ENCODE measurements at regions not wholly inside any gene's neighbourhood (a gene's known extent, or its start where the extent isn't known, plus 50 kb on each side); places are given as distances from the start of the nearest gene placed in this dataset.

- no peak overlapping the region for H3K4me3 ChIP-seq
- no peak for ATAC-seq
These were observed 167.5 kb upstream of the SRRM4 start for GRCh38 chr12:118813778-118814357.

GRCh38 chr12:118816296-118816695 lies 165.0 kb upstream of the SRRM4 start:
- ATAC-seq (no peak), DNase-seq (no peak)
- Histone ChIP-seq H3K27me3 (peaks cover 4% of the 10 kb centered on the region), H3K27ac (no peak overlapping the region), H3K36me3 (no peaks in the 10 kb centered on the region), H3K4me1 (no peaks in the 10 kb centered on the region), H3K4me3 (no peak overlapping the region), H3K9me3 (no peaks in the 10 kb centered on the region)
- intact Hi-C loops (cut with DNase I) = no loop called here
- no peak for TF ChIP-seq CTCF (IDR thresholded peaks at IDR 0.05)

More at GRCh38 chr12:118813778-118814357, 167.5 kb upstream of the SRRM4 start:
- Histone ChIP-seq H3K27ac (no peak overlapping the region), H3K9me3 (no peaks in the 10 kb centered on the region), H3K27me3 (peaks cover 4% of the 10 kb centered on the region), H3K4me1 (no peaks in the 10 kb centered on the region), H3K36me3 (no peaks in the 10 kb centered on the region)
- DNase-seq = no peak
- TF ChIP-seq CTCF (IDR thresholded peaks at IDR 0.05) = no peak
- intact Hi-C loops (cut with DNase I) = no loop called here

- Histone ChIP-seq H3K4me3 (no peak overlapping the region), H3K4me1 (no peaks in the 10 kb centered on the region), H3K27me3 (peaks cover 4% of the 10 kb centered on the region), H3K27ac (no peak overlapping the region), H3K36me3 (no peaks in the 10 kb centered on the region), H3K9me3 (no peaks in the 10 kb centered on the region)
- DNase-seq = no peak
- TF ChIP-seq CTCF (IDR thresholded peaks at IDR 0.05) = no peak
- no peak for ATAC-seq
- intact Hi-C loops (cut with DNase I) = no loop called here
These were observed 159.9 kb upstream of the SRRM4 start for GRCh38 chr12:118821386-118821925.

DNA sequence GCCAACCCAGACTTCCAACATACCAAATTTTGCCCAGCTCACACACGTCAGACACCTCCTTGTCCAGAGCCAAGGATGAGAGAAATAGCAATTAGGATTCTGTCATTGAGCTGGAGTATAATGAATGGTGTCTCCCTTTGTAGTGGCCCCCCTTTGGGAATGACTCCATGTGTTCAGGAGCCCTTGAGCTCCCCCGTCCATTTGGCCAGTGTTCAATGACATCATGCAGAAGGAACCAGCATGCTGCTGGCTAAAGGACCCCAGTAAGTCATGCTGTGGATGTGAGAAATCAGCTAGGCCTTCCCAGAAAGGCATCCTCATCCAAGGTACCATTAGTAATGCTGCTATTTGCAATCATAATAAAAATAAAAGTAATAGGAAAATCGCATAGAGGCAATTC lies 158.8 kb upstream of the SRRM4 start:
- Histone ChIP-seq H3K27ac (no peak overlapping the region), H3K36me3 (no peaks in the 10 kb centered on the region), H3K4me3 (no peak overlapping the region), H3K27me3 (no peaks in the 10 kb centered on the region), H3K4me1 (no peaks in the 10 kb centered on the region), H3K9me3 (no peaks in the 10 kb centered on the region)
- no peak for TF ChIP-seq CTCF (IDR thresholded peaks at IDR 0.05)
- intact Hi-C loops (cut with DNase I) = no loop called here
- no peak for DNase-seq
- no peak for ATAC-seq

GRCh38 chr12:118827047-118827446 lies 154.3 kb upstream of the SRRM4 start:
- no peak overlapping the region for H3K27ac ChIP-seq
- no peaks in the 10 kb centered on the region for H3K36me3 ChIP-seq
- no peaks in the 10 kb centered on the region for H3K27me3 ChIP-seq
- H3K4me3 ChIP-seq = no peak overlapping the region
- H3K9me3 ChIP-seq = no peaks in the 10 kb centered on the region
- no peaks in the 10 kb centered on the region for H3K4me1 ChIP-seq
- DNase-seq (no peak), ATAC-seq (no peak)
- intact Hi-C loops (cut with DNase I) = no loop called here
- no peak for TF ChIP-seq CTCF (IDR thresholded peaks at IDR 0.05)

- H3K36me3 ChIP-seq = no peaks in the 10 kb centered on the region
- H3K27me3 ChIP-seq = no peaks in the 10 kb centered on the region
- H3K27ac ChIP-seq = no peak overlapping the region
- no peaks in the 10 kb centered on the region for H3K9me3 ChIP-seq
- no peak overlapping the region for H3K4me3 ChIP-seq
- DNase-seq = no peak
- no peaks in the 10 kb centered on the region for H3K4me1 ChIP-seq
- intact Hi-C loops (cut with DNase I) = no loop called here
- no peak for ATAC-seq
- no peak for TF ChIP-seq CTCF (IDR thresholded peaks at IDR 0.05)
These were observed 153.7 kb upstream of the SRRM4 start for GRCh38 chr12:118827606-118828005.

Data from upper lobe of right lung (tissue), 1 donor.